Right atrium auricular region (tissue), 2 donors: ENCODE measurements at regions not wholly inside any gene's neighbourhood (a gene's known extent, or its start where the extent isn't known, plus 50 kb on each side); places are given as distances from the start of the nearest gene placed in this dataset.

ENCODE experiments used
- DNase-seq: peaks from one replicate; pipeline ENCODE4 v3.0.0-alpha.2; 2019; ENCODE audit warnings: low spot score
- H3K27ac ChIP-seq, 2 donors: fragments of 200-600 bp; sonication (generic); 1 replicate in 1 of 2; 2 replicates in 1 of 2; pipeline ENCODE4 v1.5.1; 2016 to 2019
- H3K27me3 ChIP-seq, 2 donors: fragments of 200-600 bp; sonication (generic); one replicate each; pipeline versions ENCODE4 v1.5.1 to v1.6.0; 2017 to 2019
- H3K36me3 ChIP-seq: fragments of 200-600 bp; sonication (generic); one replicate; pipeline ENCODE4 v1.5.1; 2016
- H3K4me1 ChIP-seq, 2 donors: fragments of 200-600 bp; sonication (generic); one replicate each; pipeline versions ENCODE4 v1.5.1 to v1.6.0; 2017 to 2019
- H3K4me3 ChIP-seq, 2 donors: fragments of 200-600 bp; sonication (generic); 1 replicate in 1 of 2; 2 replicates in 1 of 2; pipeline ENCODE4 v1.5.1; 2017 to 2019; ENCODE audit warnings: mild to moderate bottlenecking in 1 of 2, moderate library complexity in 1 of 2
- H3K9me3 ChIP-seq, 2 donors: fragments of 200-600 bp; sonication (generic); one replicate each; pipeline ENCODE4 v1.5.1; 2019
- TF ChIP-seq, protein P1 (sequence below), 2 donors: fragments of 200-600 bp; sonication (generic); IDR thresholded peaks; one replicate each; pipeline ENCODE4 v1.5.1; 2019; ENCODE audit warnings: antibody characterized with exemption in 2 of 2

DNA sequence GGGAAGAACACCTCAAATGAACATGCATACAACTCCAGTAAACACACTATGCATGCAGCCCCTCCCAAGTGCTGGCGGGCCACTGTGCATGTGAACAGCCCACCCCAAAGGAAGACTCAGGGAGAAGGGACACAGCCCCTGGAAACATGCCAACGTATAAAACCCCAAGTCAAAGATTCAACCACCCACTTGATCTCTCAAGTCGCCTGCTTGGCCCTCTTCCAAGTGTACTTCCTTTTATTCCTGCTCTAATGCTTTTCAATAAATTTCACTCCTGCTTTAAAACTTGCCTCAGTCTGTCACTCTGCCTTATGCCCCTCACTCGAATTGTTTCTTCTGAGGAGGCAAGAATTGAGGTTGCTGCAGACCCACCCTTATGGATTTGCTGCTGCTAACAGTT, 139.1 kb downstream of the C1D start:
- Histone ChIP-seq H3K9me3 (no peaks in the 10 kb centered on the region), H3K27ac (no peak overlapping the region), H3K27me3 (peaks cover 0 to 3% of the 10 kb centered on the region in 2 donors), H3K4me1 (no peaks in the 10 kb centered on the region), H3K36me3 (no peaks in the 10 kb centered on the region), H3K4me3 (no peak overlapping the region)
- no peak for DNase-seq
- TF ChIP-seq, protein P1, sequence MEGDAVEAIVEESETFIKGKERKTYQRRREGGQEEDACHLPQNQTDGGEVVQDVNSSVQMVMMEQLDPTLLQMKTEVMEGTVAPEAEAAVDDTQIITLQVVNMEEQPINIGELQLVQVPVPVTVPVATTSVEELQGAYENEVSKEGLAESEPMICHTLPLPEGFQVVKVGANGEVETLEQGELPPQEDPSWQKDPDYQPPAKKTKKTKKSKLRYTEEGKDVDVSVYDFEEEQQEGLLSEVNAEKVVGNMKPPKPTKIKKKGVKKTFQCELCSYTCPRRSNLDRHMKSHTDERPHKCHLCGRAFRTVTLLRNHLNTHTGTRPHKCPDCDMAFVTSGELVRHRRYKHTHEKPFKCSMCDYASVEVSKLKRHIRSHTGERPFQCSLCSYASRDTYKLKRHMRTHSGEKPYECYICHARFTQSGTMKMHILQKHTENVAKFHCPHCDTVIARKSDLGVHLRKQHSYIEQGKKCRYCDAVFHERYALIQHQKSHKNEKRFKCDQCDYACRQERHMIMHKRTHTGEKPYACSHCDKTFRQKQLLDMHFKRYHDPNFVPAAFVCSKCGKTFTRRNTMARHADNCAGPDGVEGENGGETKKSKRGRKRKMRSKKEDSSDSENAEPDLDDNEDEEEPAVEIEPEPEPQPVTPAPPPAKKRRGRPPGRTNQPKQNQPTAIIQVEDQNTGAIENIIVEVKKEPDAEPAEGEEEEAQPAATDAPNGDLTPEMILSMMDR (IDR thresholded peaks at IDR 0.05) = no peak

DNA sequence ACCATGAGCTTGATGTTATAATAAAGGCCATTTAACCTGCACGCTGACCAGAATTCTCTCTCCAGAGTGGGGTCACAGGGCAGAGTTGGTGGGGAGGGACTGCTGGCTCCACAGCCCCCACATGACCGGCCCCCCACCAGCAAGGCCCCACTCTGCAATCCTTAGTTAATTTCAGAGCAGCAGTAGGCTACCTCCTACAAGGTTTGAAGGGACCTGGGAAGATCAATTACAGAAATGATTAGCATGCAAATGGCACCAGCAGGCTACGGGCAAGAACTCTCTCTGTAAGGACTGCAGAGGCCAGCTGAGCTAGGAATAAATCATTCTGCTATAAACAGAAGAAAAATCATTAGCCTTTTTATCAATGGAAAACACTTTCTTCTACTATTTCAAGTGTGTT, 135.3 kb downstream of the C1D start:
- TF ChIP-seq, protein P1 (IDR thresholded peaks at IDR 0.05) = no peak

DNA sequence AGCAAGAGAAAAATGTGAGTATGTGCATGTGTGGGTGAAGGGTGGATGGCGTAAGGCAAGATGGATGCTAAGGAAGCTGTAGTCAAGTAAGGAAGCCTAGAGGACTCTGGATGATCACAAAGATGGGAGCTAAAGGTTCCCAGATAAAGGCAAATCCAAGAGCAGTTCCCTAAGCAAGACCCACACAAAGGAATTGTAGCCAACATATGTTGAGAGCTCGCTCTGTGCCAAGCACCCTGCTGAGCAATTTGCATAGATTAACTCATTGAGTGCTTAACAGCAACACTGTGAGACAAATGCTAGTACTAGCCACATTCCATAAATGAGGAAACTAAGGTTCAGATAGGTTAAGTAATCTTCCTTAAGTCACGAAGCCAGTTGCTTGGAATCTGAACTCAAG, 132.6 kb downstream of the C1D start:
- H3K27ac ChIP-seq = no peak overlapping the region
- TF ChIP-seq, protein P1 (IDR thresholded peaks at IDR 0.05) = no peak

More for the DNA sequence above, 135.3 kb downstream of the C1D start:
- no peak for DNase-seq
- Histone ChIP-seq H3K27me3 (peaks cover 0 to 3% of the 10 kb centered on the region in 2 donors), H3K27ac (no peak overlapping the region), H3K36me3 (no peaks in the 10 kb centered on the region), H3K4me1 (no peaks in the 10 kb centered on the region), H3K9me3 (no peaks in the 10 kb centered on the region), H3K4me3 (no peak overlapping the region)

DNA sequence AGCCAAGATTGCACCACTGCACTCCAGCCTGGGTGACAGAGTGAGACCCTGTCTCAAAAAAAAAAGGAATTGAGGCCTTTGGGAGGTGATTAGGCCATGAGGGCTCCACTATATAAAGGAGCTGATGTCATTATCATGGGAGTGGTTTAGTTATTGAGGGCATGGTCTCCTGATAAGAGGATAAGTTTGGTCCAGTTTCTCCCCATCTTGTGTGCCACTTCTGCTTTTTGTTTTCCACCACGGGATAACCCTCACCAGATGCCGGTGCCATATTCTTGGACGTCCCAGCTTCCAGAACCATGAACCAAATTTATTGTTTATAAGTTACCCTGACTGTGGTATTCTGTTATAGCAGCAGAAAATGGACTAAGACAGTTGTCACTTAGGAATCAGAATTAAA, 125.8 kb downstream of the C1D start:
- Histone ChIP-seq H3K27me3 (no peaks in the 10 kb centered on the region), H3K4me1 (no peaks in the 10 kb centered on the region), H3K4me3 (no peak overlapping the region), H3K36me3 (no peaks in the 10 kb centered on the region), H3K27ac (no peak overlapping the region), H3K9me3 (no peaks in the 10 kb centered on the region)
- no peak for DNase-seq
- TF ChIP-seq, protein P1 (IDR thresholded peaks at IDR 0.05) = no peak

More for the DNA sequence above, 132.6 kb downstream of the C1D start:
- Histone ChIP-seq H3K9me3 (no peaks in the 10 kb centered on the region), H3K4me3 (no peak overlapping the region), H3K27me3 (peaks cover 0 to 3% of the 10 kb centered on the region in 2 donors), H3K4me1 (no peaks in the 10 kb centered on the region), H3K36me3 (no peaks in the 10 kb centered on the region)
- DNase-seq = no peak

DNA sequence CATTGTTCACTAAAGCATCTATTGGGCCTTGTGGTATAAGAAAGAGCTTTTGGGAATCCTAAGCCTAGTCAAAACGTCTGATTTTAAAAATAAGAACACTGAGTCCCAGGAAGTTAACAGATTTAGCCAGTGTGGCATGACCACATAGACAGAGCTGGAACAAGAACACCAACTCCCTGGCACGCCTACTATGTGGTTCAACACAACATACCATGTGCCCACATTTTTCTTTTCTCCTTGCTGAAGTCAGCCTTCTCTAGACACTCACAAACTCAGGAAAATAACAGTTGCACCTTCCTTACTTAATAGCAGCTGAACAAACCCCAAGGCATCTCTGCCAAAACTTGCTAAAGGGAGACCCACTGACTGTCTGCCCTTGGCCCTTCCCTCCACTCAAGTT, 124.8 kb downstream of the C1D start:
- no peaks in the 10 kb centered on the region for H3K27me3 ChIP-seq
- no peak overlapping the region for H3K27ac ChIP-seq
- no peaks in the 10 kb centered on the region for H3K4me1 ChIP-seq
- H3K4me3 ChIP-seq = no peak overlapping the region
- H3K36me3 ChIP-seq = no peaks in the 10 kb centered on the region
- TF ChIP-seq, protein P1 (IDR thresholded peaks at IDR 0.05) = no peak
- peaks cover 0 to 8% of the 10 kb centered on the region in 2 donors for H3K9me3 ChIP-seq
- DNase-seq = no peak

DNA sequence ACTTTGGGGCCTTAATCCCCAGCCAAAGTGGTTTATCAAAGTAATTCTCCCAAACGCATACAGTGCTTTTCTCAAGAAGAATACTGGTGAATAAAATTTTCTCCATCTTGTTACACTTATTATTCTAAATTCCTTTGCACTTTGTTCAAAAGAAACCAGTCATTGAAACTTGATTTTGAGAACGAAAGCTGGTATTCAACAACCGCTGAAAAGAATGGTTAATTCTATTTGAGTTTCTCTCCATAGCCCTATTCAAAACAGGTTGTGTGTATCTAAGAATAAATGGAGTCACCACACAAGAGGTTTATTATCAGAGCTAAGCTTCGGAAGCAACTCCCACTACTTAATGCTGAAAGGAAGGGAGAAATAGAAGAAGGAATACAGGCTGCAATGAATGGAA, 117.7 kb downstream of the C1D start:
- TF ChIP-seq, protein P1 (IDR thresholded peaks at IDR 0.05) = no peak
- Histone ChIP-seq H3K36me3 (no peaks in the 10 kb centered on the region), H3K4me1 (no peaks in the 10 kb centered on the region), H3K27me3 (no peaks in the 10 kb centered on the region), H3K9me3 (peaks cover 0 to 13% of the 10 kb centered on the region in 2 donors), H3K27ac (no peak overlapping the region), H3K4me3 (no peak overlapping the region)
- no peak for DNase-seq
